Hypothalamus (tissue), 51 donors: ENCODE measurements at regions not wholly inside any gene's neighbourhood (a gene's known extent, or its start where the extent isn't known, plus 50 kb on each side); places are given as distances from the start of the nearest gene placed in this dataset.
"Not testable (repeated sequence)": the region's sequence is repeated elsewhere in the genome, so short reads cannot be mapped to it uniquely, and the experiment has no call there.

Experiments used
- DNase-seq, 51 donors: peaks; one replicate each; lab custom pipeline; 2025; lab: John Stamatoyannopoulos, UW

- not testable (repeated sequence) for DNase-seq
These were observed 87.8 kb upstream of the DMRT1 start for GRCh38 chr9:753734-754133.

DNA sequence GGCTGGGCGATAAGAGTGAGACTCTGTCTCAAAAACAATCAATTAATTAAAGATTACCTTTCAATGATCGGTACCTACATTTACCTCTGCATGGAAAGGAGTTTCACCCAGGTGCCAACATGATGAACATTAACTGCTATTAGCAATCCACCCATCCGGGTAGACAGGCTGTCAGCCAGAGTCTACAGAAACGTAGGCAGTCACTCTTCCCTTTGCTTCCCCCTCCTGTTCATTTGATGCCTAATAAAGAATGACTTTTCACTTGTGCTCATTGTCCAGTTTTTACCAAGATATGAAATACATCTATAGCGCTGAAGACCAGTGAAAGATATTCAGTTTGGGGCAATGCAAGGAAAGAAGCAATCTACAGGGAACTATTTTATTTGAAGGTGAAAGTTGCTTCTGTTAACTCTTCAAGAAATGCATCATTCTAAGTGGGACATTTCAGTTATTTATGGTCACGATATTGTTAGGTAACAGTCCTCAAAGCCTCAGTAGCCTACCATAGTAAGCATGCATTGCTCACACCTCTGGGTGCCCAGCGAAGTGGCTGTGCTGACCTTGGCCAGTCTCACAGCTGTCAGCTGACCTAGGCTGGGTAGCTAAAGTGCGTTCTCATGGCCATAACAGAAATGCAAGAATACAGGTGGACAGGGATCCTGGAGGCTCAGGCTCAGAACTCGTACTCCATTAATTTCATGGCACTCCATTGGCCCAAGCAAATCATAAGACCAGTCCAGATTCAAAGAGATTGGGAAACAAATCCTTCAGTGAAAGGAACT is 87.2 kb upstream of the DMRT1 start:
- no peak for DNase-seq

DNA sequence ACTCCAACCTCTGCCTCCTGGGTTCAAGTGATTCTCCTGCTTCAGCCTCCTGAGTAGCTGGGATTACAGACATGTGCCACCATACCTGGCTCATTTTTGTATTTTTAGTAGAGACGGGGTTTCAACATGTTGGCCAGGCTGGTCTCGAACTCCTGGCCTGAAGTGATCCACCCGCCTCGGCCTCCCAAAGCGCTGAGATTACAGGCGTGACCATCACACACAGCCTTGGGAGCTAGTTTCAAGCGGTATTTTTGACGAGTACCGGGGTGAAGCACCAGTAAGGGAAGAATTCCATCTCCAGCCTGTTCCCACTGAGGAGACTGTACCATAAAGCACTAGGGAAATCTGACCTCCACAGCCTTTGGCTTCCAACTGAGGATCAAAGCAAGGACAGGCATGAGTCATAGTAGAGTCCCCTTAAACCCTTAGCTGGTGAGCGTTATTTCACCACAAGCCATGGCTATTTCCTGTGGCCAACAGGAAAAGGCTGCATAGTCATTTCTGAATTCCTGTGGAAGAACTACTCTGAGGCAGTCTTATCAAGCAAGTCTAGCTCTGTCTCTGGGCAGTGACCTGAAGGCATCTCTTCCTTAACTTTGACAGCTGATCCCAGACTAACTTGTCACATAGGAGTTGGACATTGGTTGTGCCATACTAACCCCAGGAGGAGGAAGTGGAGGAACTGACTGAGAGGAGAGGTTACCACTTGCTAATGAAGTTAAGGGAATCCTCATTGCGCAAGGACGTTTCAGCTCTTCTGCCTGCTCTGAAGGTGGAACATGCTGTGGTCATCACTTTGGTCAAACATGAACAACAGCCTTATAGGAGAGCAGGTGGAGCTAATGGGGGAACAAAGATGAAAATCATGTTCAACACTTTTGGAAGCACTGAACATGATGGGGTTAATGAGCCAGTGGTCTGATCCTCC is 85.8 kb upstream of the DMRT1 start:
- no peak for DNase-seq

DNA sequence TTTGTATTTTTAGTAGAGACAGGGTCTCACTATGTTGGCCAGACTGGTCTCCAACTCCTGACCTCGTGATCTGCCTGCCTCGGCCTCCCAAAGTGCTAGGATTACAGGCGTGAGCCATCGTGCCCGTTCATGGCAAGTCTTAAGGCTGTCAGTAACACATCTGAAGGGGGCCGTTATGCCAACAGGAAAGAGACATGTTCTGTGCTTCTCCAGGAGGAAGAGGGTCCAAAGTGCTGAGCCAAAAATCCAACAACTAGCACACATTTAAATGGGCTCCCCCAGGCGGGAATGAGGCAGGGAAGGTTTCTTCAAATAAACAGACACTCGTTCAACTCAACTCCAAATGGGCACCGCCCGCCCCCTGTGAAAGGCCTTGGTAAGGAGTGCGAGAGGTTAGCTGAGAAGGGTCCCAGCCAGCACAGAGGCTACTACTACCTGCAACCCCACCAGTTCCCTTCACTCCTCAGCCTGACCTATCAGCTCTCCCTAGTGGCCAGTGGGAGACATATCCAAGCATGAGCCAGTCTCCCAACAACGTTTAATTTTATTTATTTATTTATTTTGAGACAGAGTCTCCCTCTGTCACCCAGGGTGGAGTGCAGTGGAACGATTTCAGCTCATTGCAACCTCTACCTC is 84.1 kb upstream of the DMRT1 start:
- DNase-seq: peak in 15 of 51 donors; percentile 15 to 53 (median 37)

DNA sequence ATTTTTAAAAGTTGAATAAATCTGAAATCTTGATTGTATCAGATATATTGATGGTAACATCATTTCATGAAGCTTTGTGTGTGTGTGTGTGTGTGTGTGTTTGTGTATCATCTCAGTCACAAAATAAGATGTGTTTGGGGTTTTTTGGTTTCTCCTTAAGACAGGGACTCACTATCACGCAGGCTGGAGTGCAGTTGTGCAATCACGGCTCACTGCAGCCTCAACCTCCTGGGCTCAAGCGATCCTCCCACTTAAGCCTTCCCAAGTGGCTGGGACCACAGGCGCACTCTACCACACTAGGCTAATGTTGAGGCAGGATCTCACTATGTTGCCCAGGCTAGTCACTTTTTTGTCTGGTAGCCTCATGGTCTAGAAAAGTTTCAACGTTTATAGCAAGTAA is 83.4 kb upstream of the DMRT1 start:
- no peak for DNase-seq

- no peak for DNase-seq
These were observed 82.0 kb upstream of the DMRT1 start for GRCh38 chr9:759541-759940.

DNA sequence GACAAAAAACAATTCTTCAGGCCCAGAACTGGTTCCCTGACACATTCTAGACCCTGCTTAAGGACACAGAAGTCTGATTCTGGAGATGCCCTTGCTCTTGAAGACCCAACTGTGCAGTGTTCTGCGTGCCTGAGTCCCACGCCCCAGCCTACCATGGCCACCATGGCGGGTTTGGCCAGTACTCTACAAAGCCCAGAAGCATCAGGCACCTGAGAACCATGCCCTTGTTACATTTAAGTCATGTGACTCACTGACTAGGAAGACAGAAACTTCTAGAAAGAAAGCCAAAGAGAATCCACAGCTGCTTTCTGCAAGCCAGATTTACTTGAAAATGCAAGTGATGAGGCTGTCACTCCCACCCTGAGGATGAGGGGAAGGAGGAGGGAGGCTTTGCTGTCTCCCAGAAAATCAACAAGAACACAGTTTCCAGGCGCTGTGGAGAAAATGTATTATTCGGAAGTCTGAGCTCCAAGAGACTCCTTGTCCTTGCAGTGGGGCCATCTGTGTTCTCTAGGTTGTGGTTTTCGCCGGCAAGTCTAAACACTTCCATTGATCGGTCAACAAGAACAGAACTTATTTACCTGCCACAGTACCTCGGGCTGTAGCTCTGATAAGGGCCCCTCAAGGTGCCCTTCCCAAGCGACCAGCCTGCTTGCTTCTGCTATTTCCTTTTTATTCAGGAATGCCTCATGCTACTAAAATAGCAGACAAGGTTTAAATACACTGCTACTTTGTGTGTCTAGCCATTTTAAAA is 81.3 kb upstream of the DMRT1 start:
- no peak for DNase-seq

DNA sequence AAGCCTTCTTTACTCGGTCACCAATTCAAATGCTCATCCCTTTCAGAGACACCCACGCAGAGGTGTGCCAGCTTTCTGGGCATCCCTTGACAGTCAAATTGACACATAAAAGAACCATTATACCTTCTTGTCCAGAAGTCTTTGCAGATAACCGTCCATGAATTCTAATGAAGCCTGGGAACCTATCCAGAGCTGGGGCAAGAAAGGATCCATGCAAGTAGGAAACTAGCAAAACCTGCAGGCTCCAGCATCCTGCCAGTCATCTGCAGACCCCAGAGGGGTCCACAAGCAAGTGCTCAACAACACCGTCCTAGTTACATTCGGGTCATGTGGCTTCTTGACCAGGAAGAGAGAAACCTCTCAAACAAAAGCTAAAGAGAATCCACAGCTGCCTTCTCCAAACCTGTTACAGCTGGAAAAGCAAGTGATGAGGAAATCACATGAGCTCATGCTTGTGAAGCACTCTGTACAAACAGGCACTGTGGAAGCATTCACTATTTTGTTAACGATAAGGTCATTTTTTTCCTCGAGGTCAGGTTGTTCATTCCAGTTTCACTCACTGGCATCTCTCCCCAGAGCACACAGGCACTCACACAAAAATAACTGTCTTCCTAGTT is 80.2 kb upstream of the DMRT1 start:
- peak in 3 of 51 donors; percentile 10 to 19 (median 15) for DNase-seq

DNA sequence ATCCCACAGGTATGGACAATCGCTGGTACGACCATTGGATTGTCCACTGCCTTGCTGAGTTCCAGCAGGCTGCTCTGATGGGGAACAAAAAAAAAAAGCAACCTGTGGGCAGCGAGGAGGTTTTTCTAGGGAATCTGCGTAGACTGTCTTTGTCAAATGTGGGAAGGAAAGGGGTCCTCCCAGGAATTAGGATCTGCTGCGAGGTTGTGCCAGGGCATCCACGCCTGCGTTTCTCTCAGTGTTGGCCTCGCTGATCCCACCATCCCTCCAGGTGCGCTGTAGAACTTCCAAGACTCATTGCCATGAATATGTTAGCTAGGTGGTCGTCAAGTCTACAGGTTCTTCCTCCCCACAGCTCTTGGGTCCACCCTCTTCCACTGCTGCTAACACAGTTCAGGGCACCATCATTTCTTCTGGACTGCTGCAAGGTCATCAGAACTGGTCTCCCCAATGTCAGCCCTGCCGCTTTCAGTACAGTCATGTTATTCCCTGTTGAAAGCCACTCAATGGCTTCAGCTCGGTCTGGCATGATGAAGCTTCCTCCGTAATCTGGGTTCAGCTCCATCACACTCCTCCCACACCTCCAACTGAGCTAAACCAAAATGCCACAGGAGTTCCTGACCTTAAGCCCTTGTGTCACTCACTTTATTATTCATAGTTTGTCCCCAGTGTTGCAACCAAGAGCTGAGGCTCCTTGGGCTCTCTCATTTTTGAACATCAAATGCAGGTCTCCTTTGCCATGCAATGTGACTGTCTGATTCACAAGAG is 79.5 kb upstream of the DMRT1 start:
- DNase-seq: no peak

DNA sequence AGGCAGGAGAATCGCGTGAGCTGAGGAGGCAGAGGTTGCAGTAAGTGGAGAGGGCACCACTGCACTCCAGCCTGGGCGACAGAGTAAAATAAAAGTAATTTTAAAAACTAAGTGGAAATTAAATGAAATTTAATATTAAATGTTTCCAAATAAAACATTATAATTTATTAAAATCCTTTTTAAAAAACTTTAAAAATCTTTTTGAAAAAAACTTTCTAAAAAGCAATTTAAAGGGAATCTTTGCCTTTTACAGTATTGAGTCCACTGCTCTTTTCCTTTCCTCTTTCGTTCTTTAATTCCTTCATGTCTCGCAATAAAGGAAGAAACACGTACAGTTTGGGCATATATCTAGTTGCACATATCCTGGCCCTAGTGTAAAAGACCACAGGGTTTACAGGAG is 77.8 kb upstream of the DMRT1 start:
- DNase-seq: no peak

GRCh38 chr9:764105-764524 is 77.4 kb upstream of the DMRT1 start:
- DNase-seq: peak in 18 of 51 donors; percentile 8 to 47 (median 18)

- DNase-seq: no peak
These were observed 76.5 kb upstream of the DMRT1 start for GRCh38 chr9:764986-765385.

- DNase-seq: not testable (repeated sequence)
These were observed 74.4 kb upstream of the DMRT1 start for GRCh38 chr9:767061-767561.

- no peak for DNase-seq
These were observed 65.4 kb upstream of the DMRT1 start for GRCh38 chr9:776086-776485.

DNA sequence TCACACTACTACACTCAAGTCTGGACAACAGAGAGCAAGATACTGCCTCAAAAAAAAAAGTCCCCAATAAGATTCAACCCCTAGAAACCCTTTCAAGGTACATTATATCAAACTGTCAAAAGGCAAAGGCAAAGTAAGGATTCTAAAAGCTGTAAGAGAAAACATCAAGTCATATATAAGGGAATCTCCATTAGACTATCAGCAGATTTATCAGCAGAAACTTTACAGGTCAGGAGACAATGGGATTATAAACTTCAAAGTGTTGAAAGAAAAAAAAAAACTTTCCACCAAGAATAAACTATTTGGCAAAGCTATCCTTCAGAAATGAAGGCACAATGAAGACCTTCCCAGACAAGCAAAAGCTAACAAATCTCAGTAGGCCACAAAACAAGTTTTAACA is 63.5 kb upstream of the DMRT1 start:
- DNase-seq: no peak

DNA sequence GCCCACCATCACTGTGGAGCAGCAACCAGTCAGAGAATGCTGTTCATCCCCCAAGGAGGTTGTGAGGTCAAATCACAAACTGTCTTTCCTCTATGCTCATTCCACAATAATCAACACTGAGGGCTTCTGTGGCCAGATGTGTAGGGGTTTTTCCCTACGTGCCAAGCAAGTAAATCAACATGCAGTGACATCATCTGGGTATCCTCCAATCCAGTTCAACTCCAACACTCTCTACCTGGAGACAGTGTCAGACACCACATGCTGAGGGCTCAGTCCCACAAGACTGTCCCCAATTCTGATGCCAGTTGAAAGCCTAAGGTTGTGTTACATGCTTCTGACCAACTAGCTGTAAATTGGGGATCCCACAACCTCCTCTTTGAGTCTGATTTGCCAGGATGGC is 57.3 kb upstream of the DMRT1 start:
- DNase-seq: no peak

- no peak for DNase-seq
These were observed 56.6 kb upstream of the DMRT1 start for GRCh38 chr9:784916-785315.

DNA sequence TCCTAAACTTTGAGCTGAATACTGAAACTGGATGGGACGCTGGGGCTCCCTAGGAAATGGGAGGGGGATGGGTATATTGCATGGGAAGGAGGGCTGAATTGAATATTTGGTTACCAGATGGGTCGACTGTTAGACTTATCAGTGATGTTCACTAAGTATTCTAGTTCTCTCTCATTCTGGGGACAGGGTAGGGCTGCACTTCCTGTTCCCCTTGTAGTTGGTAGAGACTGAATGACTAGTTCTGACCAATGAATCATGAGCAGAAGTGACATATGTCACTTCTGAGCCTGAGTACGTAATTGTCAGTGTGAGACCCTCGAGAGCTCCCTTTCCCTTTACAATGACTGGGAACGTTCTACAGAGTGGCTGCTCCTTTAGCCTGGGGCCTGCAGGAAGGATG is 55.5 kb upstream of the DMRT1 start:
- DNase-seq: no peak

DNA sequence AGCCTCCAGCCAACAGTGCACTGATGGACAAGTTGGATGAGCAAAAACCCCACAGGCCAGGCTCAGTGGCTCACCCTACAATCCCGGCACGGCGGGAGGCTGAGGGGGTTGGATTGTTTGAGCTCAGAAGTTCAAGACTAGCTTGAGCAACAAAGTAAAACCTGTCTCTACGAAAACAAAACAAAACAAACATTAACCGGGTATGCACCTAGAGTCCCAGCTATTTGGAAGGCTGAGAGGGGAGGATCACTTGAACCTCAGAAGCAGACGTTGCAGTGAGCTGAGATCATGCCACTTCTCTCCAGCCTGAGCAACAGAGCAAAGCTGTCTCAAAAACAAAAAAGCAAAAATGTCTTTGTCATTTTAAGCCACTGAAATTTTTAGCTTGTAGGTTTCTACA is 55.1 kb upstream of the DMRT1 start:
- no peak for DNase-seq
